Hippocampal formation (tissue), 2 donors: ENCODE measurements at regions not wholly inside any gene's neighbourhood (a gene's known extent, or its start where the extent isn't known, plus 50 kb on each side); places are given as distances from the start of the nearest gene placed in this dataset.
A peak's percentile ranks its signal among the peaks of the same experiment; 100 is the strongest.

Source experiments
- DNase-seq, 2 donors: peaks; one replicate each; lab custom pipeline; 2025; lab: John Stamatoyannopoulos, UW

DNA sequence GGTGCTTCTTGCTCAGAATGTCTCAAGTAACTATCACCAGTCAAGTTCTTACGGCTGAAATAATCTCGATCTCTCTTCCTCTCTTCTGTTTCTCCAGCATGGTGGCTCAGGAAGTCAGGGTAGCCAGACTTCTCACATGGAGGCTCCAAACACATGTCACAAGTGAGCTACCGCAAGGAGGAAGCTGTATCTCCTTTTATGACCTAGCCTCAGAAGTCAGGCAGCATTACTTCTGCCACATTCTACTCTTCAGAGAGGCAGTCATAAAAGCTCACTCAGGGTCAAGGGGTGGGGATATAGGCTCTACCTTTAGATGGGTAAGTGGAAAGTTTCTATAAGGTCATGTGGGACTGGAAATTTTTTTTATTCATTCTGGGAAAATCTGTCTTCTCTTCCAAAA is 86.6 kb upstream of the NEO1 start:
- no peak for DNase-seq

DNA sequence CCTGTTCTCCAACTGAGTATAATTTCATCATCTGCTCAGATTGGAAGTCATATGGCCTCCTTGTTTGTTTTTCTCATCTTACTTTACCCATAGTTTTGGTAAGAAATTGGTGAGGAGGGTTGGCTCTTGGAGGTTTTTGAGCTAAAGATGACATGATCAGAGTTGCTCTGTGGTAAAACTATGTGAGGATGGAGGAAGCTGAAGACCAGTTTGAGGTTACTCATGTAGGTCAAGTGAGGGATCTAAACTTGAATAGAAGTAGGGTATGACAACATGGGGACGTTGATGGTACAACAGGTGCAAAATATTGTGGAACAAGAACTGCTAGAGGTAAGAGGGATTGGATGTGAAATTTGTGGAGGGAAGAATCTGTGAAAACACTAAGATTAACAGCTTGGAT is 87.7 kb upstream of the NEO1 start:
- DNase-seq = no peak

DNA sequence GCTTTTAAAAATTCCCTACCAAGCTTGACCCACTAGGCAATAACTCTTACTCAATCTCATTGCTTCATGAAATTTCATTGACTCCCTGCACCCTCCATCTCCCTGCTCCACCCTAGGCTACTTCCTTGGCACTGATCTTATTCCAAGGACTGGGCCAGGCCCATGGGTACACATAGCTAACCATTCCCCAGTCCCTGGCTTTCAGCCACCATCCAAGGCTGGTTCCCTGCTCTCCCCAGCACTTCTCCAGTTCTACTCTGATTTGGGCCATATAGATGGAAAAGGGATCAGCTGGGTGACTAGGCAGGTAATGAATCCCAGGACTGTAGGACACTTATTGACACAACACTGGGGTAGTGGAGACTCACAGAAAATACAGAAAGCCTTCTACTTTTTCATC is 88.1 kb upstream of the NEO1 start:
- DNase-seq = no peak

DNA sequence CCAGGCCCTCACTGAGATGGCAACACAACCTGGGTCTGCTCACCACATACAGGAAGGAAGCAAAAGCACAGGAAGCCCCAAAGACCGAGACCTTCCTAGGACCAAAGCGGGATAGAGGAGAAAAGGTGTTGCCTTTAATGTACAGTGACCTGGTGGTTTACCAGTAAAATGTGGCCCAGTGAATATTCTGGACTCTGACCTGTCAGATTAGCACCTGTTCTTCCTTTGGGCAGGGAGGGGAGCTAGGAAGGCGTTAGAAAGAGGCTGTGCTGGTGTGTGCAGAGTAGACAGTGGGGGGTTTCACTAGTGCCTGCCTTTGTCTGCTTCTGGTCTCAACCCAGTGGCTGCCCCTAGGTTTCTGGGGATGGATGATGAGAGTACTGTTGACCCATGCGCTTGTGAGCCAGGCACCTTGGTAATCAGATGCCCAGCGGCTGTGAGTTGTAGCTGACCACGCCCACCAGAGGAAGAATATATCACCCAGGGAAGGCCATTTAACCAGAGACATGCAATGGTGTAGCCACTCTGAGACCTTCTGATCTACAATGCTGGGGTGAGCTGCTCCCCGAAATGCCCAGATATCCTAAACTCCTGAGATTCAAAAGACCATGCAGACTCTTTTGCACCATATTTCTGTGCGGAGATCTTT is 90.1 kb upstream of the NEO1 start:
- DNase-seq = no peak

DNA sequence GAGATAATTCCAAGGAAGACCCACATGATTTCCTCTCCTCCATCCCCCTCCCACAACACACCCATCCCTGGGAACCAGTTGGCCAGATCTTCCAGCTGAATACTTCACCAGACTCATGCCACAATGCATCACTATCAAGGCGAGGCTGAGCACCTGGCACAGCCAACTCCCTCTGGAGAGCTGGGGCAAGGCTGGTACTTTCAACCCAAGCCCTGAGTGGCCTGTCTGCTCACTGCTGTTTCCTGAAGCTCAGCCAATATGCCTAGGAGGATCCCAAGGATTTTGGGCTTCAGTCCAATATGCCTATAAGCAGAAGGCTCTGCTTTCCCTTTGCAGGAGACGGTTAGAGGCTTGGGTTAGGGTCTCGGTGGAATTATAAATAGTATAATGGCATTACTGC is 90.9 kb upstream of the NEO1 start:
- no peak for DNase-seq

DNA sequence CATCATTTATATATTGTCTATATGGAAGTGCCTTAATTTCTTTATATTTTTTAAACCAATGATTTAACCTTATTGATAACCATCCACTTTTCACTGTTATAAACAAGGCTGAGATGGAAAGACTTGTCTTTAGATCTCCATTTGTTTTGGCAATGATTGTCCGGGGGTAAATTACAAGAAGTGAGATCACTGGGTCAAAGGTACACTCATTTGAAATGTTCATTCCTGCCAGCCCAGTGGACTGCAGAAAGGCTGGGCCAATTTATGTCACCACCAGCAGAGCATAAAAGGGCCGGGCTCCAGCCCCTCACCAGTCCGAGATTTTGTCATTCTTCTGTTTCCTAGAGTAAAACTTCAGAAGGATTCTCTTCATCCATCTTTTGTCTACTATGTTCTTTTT is 93.6 kb upstream of the NEO1 start:
- no peak for DNase-seq

DNA sequence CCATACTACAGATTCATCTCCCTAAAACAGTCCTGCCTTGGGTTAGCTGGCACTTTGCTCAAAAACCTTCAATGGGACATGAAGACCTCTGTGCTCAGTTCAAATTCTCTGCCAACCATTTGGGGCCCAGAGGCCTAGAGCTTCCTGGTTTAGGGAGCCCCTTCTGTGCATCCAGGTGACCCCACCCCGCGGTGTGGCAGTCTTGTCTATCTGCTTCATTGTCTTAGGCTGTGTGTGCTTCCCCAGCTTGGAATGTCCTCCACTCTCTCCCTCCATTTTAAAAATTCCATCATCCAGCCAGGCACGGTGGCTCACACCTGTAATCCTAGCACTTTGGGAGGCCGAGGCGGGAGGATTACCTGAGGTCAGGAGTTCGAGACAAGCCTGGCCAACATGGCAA is 99.0 kb upstream of the NEO1 start:
- DNase-seq = no peak

DNA sequence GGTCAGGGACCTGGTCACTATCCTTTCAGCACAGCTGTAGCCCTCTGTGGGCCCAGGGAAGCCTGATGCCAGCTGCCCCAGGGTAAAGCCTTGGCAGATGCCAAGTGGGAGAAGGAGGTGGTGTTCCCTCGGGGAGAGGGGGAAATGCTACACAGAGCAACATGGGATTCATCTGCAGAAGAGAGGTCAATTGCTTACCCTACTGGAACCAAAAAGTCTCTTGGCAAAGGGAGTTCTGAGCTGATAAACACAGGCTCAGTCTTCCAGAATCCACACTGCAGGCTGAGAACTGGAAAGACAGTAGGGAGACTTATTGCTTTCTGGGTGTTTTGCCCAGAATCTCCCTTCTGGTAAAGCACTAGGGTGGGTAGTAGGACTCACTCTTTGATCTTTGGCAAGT is 100.1 kb upstream of the NEO1 start:
- no peak for DNase-seq

DNA sequence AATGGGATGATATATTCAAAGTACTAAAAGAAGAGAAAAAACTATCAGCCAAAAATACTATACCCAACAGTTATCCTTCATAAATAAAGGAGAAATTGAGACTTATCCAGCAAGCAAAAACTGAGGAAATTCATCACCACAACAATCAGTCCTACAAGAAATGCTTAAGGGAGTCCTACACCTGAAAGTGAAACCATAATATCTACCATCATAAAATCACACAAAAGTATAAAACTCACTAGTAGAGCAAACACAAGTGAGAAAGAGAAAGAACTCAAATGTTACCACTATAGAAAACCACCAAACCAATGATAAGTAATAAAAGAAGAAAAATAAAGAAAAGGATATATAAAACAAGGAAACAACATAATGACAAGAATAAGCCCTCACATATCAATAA is 103.6 kb upstream of the NEO1 start:
- no peak for DNase-seq

DNA sequence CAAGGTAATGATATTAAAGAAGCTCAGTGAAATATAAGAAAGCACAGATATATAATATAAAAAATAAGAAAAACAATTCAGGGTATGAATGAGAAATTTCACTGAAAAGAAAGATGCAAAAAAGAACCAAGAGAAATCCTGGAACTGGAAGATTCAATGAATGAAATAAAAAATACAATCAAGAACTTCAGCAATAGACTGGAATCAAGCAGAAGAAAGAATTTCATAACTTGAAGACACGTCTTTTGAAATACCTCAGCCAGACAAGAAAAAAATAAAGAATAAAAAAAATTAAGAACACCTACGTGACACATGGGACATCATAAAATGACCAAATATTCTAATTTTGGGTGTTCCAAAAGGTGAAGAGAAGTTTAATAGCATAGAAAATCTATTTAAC is 104.6 kb upstream of the NEO1 start:
- no peak for DNase-seq

DNA sequence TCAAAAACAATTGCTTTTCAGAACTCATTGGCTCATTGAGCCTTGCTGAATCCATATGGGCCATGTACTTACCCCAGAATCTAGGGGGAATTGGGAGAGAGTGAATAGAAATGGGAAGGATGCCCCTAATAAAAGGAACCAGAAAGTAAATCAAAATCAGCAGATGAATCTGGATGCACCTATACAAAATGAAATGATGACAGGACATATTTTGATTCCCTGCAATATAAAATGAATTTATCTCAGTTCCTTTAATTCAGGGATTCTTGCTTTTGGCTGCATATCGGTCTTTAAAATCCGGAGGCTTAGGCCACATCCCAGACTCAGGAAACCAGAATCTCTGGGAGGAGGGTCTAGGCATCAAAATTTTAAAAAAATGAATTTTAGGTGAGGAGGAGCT is 107.7 kb upstream of the NEO1 start:
- no peak for DNase-seq

DNA sequence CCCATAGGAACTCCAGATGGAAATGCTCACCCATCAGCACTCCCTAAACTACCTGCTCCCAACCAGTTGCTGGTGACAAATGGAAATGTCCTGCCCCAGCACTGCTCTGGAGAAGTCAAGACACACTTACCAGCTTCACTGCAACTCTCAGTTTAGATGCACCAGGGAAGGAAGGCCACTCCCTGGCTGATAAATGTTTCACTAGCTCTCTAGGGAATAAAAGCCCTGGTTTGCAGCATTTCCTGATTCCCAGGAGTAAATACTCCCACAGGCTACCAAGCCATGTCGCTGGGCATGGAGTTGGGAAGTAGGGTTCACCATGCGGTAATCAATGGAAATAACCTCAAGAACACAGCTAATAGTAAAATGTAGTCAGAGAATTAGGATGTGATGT is 112.0 kb upstream of the NEO1 start:
- no peak for DNase-seq

DNA sequence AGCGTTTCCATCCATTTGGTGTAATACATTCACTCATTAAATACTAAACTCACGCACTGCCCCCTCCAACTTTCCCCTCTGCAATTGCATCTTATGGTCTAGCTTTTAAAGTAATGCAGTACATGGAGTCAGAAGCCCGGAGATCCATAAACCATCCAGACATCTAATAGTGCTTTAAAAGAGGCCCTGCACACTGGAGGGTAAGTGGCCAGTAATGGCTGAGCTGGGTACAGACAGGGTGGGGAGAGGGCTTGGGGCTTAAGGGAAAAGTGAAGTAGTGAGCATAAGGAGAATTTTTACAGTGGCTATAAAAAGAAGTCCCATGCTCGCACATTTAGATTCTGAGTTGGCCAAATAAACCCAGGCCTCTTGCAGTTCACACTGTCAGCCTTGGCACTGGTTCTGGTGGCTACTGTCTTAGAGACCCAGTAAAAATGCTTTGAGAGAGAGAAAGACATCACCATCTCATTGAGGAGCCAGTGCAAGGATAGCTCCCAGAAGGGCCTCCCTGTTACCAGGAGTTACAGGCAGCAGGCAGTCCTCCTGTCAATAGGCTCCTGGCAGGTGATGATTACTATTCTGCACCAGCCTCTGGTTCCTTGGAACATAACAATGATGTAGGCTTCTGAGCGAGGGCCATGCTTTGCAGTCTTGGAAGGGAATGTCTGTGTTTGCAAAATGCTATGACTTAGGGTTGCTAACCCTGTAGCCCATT is 112.6 kb upstream of the NEO1 start:
- DNase-seq = peak in 1 of 2 donors; percentile 15

DNA sequence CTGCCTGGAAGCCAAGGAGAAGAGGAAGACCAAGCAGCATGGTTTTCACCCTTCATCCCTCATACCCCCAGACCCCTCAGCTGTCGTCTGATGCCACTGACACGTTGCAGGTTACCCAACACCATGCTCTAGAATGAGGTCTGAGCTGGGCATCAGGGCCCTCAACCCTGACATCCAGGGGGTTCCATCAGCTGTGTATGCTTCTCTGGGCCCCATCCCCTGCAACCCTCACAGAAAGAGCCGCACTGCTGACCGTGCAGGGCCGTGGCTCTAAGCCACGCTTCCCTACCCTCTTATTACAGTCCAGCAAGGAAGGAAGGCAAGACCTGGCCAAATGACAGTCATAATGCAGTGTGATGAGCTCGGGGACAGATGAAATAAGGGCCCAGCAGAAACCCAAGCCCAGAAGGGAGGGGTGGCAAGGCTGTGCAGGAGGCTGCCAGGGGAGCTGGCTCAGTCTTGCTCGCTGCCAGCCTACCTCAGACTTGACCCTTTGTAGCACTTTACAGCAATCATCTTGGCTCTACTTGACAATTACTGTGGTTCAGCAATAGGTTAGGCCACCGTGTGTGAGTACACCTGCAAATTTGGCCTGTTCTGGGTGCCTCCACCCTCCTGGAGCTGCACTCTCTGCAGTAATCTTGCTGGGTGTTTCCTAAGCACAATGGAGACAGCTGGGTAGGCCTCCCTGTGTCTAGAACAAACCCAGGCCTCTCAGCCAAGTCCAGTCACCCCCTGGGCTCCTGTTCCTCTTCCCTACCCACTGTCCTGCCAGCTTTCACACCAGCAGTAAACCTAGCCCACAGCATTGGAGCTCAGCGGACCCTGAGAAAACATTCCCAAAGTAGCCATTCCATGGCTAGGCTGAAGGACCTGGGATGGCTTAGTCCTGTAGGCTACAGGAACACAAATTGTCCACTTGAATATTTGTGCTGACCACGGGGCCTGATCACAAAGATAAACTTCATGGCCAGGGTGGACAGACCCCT is 115.3 kb upstream of the NEO1 start:
- DNase-seq = no peak

DNA sequence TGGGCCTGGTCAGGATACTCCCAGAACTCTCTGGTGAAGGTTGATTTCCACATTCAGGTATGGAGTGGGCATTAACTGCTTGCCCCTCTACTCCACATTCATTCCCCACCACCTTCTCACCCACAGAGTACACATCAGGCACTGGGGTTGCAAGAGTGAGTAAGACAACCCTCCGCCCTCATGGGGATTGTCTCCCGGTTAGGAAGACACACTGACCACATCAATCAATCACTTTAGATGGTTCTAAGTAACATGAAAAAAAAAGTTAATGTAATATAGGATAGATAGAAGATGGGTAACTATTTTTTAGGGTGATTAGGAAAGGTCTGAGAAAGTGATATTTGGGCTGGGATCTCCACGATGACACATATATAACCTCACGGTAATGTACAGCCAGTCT is 116.0 kb upstream of the NEO1 start:
- DNase-seq = no peak

DNA sequence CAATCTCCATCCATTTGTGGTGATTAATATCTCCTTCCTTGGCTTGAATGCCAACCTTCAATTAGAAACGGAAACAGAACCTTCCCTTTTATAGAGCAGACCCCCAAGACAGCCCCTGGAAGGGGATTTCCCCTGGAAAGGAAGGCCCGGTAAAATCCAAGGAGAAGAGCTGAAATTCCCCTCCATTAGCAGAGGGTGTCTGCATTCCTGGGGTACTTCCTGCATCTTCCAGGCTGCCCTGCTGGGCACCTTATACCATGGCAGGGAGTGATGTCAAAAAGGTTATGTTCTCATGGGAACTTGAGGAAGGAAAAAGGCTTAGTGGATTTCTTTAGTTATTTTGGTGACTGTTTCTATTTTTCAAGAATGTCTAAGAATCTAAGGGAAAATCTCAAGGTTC is 116.7 kb upstream of the NEO1 start:
- no peak for DNase-seq

DNA sequence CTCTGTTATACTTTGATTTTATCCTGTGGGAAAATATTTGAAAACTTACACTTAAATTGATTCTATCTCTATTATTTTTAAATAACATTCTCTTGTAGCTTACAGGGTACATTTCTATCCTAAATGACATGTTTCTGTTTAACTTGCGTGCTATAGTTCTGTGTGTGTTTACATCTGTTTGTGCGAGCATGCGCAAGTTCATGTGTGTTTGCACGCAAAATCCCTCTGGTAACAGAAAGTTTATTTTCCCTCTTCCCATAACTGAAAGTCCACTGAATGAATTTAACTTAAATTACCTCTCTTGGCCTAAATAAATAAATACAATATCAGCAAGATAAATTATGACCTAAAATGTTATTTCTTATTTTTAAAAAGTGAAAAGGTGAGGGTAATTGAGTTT is 117.3 kb upstream of the NEO1 start:
- no peak for DNase-seq

DNA sequence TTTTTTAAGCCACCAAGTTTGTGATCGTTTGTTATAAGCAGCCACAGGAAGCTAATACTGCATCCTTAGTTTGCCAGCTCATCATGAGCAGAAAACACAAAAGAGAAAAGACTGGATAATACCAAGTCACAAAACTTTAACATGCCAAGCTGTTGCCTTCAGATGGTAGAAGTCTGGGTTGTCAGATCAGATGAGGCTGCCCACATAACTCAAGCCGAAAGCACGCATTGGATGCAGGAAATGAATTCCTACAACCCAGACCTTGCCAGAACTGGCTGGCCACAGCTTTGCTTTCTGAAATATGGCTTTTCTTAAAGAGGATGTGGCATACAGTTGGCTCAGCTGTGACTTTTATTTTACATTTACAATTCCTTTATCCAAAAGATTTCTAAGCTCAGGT is 118.3 kb upstream of the NEO1 start:
- no peak for DNase-seq

DNA sequence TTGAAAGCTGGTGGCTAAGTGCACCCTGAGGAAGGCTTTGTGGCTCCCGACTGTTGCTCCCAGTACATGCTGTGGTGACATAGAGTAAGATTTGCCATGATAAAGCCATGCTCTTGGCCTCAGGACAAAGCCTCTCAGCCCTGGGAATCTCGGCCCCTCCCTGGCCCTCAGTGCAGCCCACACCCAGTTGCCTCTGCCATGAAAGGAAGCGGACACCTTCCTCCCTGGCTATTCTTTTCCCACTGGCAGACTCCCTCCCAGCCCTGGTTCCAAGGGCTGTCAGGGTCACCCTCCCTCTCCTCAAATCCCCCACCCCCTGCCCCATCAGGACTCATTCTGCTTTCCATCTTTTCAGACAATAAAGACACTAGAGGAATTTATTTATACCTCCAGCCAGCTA is 119.8 kb upstream of the NEO1 start:
- DNase-seq = no peak

DNA sequence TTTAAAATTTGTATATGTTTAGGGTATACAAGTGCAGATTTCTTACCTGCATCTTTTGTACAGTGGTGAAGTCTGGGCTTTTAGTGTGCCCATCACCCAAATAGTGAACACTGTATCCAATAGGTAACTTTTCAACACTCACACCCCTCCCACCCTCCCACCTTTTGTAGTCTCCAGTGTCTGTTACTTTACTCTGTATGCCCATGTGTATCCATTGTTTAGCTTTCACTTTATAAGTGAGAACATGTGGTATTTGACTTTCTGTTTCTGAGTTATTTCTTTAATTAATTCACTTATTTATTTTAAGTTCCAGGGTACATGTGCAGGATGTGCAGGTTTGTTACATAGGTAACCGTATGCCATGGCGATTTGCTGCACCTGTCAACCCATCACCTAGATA is 124.8 kb upstream of the NEO1 start:
- DNase-seq = no peak

DNA sequence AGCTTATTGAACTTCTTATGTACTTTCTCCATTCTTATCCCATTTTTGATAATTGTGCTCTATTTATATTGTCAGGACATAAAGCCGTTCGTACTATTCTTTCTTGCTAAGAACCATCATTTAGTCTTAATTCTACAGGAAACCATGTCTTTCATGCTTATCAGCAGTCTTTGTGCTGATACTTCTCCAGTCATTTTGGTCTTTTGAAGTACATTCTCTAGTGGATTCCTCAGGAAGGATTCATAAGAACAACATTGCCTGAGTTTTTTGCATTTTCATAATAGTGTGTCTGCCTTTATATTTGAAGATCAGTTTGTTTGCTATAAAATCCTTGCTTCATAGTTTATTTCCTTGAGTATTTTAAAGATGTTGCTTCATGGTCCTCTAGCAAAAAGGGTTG is 126.6 kb upstream of the NEO1 start:
- DNase-seq = no peak

DNA sequence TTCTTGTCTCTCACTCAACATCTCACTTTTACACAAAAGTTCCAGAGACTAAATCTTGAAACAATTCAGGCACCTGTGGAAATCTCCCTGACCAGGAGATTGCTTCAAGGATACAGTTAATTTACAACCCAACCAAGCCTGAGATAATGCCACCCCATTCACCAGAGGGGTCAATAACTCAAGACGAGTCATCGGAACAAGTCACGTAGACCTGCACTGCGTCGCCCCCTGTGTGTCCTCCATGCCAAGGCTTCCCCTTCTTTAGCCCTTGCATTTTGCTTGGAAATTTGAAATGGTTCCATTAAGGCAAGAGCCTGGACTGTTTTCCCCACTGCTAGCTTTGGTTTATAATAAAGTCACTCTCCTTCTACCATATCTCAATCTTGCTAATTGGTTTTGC is 129.0 kb upstream of the NEO1 start:
- DNase-seq = no peak

DNA sequence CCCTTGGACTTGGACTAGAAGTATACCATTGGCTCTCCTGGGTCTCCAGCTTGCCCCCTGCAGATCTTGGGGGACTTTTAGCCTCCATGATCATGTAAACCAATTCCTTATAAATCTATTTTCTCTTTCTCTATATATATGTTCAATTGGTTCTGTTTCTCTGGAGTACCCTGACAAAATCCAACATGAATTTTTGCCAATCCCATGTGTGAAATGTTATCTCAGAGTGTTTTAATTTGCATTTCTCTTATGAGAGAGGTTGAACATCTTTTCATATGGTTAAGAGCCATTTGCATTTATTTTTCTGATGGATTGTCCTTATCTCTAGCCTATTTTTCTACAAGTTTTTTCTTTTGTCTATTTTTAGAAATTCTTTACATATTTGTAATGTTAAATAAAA is 131.7 kb upstream of the NEO1 start:
- DNase-seq = no peak
